ENCODE measurements at regions not wholly inside any gene's neighbourhood (a gene's known extent, or its start where the extent isn't known, plus 50 kb on each side); places are given as distances from the start of the nearest gene placed in this dataset.

- TF ChIP-seq CTCF (tag by site-specific recombination; IDR thresholded peaks at IDR 0.05): no peak
- TF ChIP-seq ZNF510 (tag by site-specific recombination; IDR thresholded peaks at IDR 0.05; ENCODE audit: insufficient replicate concordance): no peak
- no peak for TF ChIP-seq ZNF26 (tag by site-specific recombination; IDR thresholded peaks at IDR 0.05)
- TF ChIP-seq KLF16 (tag by site-specific recombination; IDR thresholded peaks at IDR 0.05): no peak
- TF ChIP-seq ATF2 (tag by site-specific recombination; IDR thresholded peaks at IDR 0.05; ENCODE audit: low read depth): no peak
- TF ChIP-seq ZNF521 (tag by site-specific recombination; IDR thresholded peaks at IDR 0.05): no peak
- no peak for TF ChIP-seq MZF1 (tag by site-specific recombination; IDR thresholded peaks at IDR 0.05; ENCODE audit: borderline replicate concordance)
These were observed 56.9 kb upstream of the TLR3 start for GRCh38 chr4:186012071-186012470.
